Putamen (tissue), 1 donor: ENCODE measurements at regions not wholly inside any gene's neighbourhood (a gene's known extent, or its start where the extent isn't known, plus 50 kb on each side); places are given as distances from the start of the nearest gene placed in this dataset.
A peak's percentile ranks its signal among the peaks of the same experiment; 100 is the strongest.
"Not testable (repeated sequence)": the region's sequence is repeated elsewhere in the genome, so short reads cannot be mapped to it uniquely, and the experiment has no call there.

Experiments
- DNase-seq: peaks from one replicate; pipeline ENCODE4 v3.0.0-alpha.2; 2016; ENCODE audit warnings: low spot score

GRCh38 chr13:79986890-79987289 is 354.0 kb downstream of the SPRY2 start:
- DNase-seq, result no peak

DNA sequence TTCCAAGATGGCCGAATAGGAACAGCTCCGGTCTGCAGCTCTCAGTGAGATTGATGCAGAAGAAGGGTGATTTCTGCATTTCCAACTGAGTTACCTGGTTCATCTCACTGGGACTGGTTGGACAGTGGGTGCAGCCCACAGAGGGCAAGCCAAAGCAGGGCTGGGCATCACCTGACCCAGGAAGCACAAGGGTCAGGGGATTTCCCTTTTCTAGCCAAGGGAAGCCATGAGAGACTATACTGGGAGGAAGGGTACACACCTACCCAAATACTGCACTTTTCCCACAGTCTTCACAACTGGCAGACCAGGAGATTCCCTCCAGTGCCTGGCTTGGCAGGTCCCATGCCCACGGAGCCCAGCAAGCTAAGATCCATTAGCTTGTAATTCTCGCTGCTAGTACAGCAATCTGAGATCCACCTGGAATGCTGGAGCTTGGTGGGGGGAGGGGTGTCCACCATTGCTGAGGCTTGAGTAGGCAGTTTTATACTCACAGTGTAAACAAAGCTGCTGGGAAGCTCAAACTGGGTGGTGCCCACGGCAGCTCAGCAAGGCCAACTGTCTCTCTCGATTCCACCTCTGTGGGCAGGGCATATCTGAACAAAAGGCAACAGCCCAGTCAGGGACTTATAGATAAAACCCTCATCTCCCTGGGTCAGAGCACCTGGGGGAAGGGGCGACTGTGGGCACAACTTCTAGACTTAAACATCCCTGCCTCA is 365.8 kb downstream of the SPRY2 start:
- not testable (repeated sequence) for DNase-seq

GRCh38 chr13:79973533-79973963 is 367.4 kb downstream of the SPRY2 start:
- no peak for DNase-seq

- DNase-seq, result no peak
These were observed 368.8 kb downstream of the SPRY2 start for GRCh38 chr13:79972066-79972569.

- DNase-seq, result no peak
These were observed 374.4 kb downstream of the SPRY2 start for GRCh38 chr13:79966493-79966895.

DNA sequence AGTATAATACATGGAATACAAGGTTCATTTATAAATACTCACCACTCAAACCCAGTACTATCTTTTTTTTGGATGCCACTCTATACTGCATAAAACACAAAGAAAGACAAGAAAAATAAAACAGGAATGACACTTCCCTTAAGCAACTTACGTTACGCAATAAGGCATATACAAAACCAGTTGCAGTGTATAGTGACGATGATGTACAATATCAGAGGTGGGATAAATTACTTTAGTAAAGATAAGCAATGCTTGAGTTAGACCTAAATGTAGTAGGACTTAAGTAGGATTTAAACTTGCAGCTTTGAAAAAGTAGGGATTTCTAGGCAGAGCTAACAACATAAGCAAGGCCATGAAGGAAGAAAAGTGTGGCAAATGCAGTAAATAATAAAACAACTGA is 374.9 kb downstream of the SPRY2 start:
- DNase-seq, result no peak

DNA sequence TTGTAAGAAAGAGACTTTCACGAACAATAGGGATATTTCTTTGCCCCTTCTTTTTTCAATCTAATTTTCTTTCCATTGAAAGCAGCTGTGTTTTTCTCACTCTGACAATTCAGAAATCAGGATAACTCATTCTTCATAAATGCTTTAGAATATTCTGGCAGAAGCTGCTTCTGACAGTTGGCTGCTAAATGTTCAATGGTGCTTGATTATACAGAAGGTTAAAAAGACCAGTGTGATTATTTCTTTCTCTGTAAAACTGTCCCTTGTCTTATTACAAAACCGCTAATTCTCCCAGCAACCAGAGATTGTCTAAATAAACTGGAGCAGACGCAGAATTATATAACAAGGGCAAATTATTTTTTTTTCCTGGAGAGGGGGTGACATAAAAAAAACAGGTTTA is 394.4 kb downstream of the SPRY2 start:
- no peak for DNase-seq

- DNase-seq, result no peak
These were observed 397.4 kb downstream of the SPRY2 start for GRCh38 chr13:79943346-79944023.

GRCh38 chr13:79941752-79942151 is 399.2 kb downstream of the SPRY2 start:
- no peak for DNase-seq

DNA sequence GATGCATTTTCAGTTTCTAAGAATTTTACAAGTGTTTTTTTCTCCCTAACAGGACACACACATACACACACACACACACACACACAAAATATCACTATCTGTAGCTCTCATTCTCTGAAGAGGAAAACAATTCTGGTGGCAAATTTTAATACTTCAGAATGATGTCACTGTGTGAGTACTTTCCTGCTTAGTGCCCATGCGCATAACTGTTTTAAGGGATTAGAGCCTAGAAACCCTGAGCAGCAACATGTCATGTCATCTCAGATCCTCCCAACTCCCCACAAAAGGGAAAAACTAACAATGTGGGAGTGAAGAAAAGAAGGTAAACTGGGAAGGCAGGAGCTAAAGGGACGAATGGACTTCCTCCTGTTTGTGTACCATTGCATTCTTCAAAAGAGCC is 401.2 kb downstream of the SPRY2 start:
- no peak for DNase-seq

- DNase-seq, result peak; percentile 82
These were observed 403.1 kb downstream of the SPRY2 start for GRCh38 chr13:79937771-79938216.

DNA sequence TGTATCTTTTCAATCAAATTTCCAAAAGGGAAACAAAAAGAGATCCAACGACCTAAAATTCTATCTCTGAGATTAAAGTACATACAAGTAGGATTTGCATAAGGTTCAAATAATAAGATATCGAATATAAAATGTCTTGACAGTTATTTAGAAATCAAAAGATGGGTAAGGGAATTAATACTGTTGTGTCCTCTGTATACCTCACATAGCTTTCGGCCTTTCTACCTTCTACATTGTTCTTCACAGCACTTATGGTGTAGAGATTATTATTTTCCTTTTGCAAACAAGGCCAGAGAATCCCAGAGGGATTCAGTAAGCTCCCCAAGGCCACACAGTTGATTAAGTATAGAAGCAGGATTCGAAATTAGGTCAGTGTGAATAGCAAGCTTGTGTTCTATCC is 403.6 kb downstream of the SPRY2 start:
- peak; percentile 25 for DNase-seq

- peak; percentile 97 for DNase-seq
These were observed 404.4 kb downstream of the SPRY2 start for GRCh38 chr13:79936368-79937136.

- DNase-seq, result no peak
These were observed 405.8 kb downstream of the SPRY2 start for GRCh38 chr13:79935121-79935520.

- DNase-seq, result no peak
These were observed 407.5 kb downstream of the SPRY2 start for GRCh38 chr13:79933389-79933788.

DNA sequence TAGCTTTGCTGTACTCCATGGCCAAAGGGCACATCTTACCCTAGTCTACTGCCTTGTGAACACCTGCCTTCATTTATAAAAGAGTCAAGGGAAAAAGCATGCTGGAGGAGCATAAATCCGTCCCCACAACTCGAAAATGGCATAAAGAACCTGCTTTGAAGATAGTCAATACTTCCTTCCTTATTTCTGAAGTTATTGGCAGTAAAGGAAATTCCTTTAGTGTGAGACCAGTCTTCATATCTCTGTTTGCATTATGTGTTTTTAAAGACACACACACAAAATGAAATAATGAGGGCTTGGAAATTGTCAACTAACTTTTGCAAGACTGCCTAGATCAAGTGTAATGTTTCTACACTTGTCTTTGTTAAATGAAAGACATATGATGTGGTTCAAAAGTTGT is 408.4 kb downstream of the SPRY2 start:
- DNase-seq, result no peak

GRCh38 chr13:79923973-79924556 is 416.9 kb downstream of the SPRY2 start:
- DNase-seq, result not testable (repeated sequence)

DNA sequence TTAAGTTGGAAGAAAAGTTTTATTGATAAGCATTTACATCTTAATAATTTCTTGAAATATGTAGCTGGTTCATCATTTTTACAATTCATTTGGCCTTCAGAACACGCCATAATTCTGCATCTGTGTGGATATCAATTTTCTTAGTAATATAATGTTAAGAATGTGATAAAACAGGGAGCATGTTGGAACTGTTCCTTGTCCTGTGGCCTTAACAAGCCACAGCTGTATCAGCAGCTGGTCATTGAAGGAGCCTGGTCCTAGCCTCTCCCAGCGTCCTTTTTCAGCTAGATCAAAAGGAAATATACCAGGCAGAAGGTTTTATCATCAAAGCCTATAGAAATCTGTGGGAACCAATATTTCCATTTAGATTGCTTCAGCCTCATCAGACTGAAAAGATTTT is 421.8 kb downstream of the SPRY2 start:
- no peak for DNase-seq

GRCh38 chr13:79918620-79919019 is 422.3 kb downstream of the SPRY2 start:
- DNase-seq, result no peak

DNA sequence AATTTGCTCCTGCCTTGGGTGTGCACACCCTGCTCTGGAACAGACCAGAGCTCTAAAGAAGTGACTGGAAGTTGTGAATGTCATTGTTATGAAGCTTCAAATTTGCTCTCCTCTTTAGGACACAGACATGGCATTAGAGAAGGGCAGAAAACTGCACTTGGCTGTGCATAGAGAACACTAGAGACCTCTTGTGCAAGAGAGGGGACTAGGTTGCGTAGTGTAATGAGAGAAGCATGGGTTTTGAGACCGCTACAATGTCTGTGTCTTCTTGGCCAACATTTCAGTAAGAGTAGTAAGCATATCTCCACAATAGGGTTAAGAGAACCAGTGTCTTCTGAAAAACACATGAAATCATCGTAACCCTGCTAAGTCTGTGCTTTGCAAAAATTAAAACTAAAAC is 423.3 kb downstream of the SPRY2 start:
- no peak for DNase-seq

- DNase-seq, result no peak
These were observed 425.7 kb downstream of the SPRY2 start for GRCh38 chr13:79915114-79915811.
